ENCODE measurements at regions not wholly inside any gene's neighbourhood (a gene's known extent, or its start where the extent isn't known, plus 50 kb on each side); places are given as distances from the start of the nearest gene placed in this dataset.
"Not testable (repeated sequence)": the region's sequence is repeated elsewhere in the genome, so short reads cannot be mapped to it uniquely, and the experiment has no call there.

GRCh38 chr16:66044089-66044488 lies 322.4 kb upstream of the CDH5 start:
- DNase-seq, result no peak

DNA sequence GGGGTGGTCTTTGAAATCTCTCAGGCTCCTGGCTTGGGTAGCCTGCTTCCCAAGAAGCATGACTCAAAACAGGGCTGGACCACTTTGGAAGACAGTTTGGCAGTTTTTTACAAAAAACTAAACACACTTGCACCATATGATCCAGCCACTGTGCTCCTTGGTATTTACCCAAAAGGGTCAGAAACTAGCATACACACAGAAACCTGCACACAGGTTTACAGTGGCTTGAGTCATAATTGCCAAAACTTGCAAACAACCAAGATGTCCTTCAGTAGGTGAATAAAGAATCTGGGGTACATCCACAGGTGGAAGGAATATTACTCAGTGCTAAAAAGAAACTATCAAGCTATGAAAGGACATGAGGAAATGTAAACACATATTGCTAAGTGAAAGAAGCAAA lies 323.2 kb upstream of the CDH5 start:
- no peak for DNase-seq

DNA sequence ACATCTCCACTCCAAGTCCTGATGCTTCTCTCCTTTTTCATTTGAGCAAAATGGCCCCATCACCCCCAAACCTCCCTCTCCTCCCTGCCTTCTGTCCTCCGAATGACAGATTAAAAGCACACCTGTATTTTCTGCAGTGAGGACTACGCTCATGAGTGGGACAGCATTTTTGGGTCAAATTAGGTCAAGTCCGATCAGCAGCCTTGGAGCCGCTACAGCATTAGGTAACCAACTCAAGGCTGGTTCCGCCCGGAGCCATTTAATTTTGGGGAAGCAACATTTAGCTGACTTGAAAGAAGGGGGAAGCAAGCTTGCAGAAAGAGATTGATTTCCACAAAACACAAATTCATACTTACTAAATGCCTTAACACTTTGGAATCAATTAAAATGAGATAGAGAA lies 324.1 kb upstream of the CDH5 start:
- DNase-seq, result no peak

DNA sequence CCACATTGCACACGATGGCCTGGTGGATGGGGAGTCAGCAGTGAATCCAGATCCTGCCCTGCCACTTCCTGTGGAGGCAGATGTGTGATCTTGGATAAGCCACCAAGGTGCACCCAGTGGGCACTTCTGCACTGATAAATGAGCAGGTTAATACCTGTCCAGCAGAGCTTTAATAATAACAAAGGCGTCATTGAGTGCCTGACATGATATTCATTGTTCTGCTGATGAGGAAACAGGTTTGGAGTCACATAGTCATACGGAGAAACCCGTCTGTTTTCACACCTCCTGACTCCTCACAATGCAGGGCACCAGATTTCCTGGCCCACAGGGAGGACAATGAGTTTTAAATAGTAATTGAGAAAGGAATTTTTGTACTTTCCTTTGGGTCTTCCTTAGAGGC lies 324.6 kb upstream of the CDH5 start:
- DNase-seq, result no peak

DNA sequence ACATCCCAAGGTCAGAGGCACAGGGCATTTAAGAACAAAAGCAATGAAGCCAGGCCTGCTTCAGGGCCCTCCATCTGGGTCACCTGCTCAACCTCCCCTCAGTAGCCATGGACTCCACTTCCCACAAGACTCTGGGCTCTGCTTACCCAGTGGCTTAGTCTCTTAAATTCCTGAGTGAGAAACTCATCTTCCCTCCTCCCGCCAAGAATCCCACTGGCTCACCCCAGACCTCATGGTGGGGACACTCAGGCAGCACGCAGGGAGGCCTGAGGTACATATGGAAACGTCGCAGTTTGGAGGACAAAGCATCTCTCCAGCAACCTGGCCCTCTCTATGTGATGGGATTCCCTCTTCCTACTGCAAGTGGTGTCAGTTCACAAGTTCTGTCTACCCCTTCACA lies 326.7 kb upstream of the CDH5 start:
- DNase-seq, result no peak

DNA sequence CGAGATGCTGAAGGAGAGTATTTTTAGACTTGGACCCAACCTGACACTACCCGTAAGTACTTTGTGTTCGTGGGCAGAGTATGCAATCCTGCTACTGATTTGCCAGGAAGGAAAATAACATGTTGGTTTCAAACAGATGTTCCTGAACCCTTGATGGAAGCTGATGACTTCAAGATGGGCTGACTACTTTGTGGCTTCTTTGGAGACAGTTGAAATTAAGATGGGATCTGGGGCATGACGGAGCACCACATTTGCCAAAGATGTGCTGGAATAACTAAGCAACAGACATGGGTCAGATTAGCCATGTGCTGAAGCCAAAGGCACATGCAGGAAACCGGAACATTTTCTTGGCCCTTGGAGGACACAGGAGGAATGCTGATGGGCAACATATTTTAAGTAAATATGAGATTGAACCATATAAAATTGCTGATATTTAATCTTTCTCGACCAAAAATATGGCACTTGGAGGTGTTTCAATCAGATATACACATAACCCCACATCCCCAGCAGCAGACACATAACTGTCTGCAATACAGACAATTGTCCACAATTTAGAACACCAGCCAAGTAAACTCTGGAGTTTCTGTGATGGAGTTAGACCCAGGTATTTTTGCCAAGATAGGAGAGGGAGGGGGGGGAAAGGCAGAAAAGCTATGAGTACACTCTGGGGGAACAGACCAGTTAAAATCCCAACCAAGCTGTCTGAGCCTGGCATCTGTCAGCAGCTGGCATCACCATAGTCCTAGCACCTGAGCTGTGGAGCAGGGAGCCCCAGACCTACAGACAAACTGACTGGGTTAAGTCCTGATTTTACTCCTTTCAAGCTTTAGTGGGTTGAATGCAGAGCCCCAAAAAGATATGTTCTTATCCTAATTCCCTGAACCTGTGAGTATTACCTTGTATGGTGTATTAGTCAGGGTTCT lies 329.4 kb upstream of the CDH5 start:
- DNase-seq, result no peak

- DNase-seq, result peak; percentile 15
Observed at GRCh38 chr16:66036184-66036583, 330.3 kb upstream of the CDH5 start.

GRCh38 chr16:66035096-66035495 lies 331.4 kb upstream of the CDH5 start:
- DNase-seq, result no peak

- DNase-seq, result no peak
Observed at GRCh38 chr16:66032841-66033240, 333.6 kb upstream of the CDH5 start.

GRCh38 chr16:66030036-66030435 lies 336.5 kb upstream of the CDH5 start:
- DNase-seq, result peak; percentile 77

- DNase-seq, result peak; percentile 86
Observed at GRCh38 chr16:66028510-66029216, 337.8 kb upstream of the CDH5 start.

GRCh38 chr16:66026787-66027330 lies 339.6 kb upstream of the CDH5 start:
- DNase-seq, result no peak

GRCh38 chr16:66026211-66026610 lies 340.3 kb upstream of the CDH5 start:
- peak; percentile 15 for DNase-seq

DNA sequence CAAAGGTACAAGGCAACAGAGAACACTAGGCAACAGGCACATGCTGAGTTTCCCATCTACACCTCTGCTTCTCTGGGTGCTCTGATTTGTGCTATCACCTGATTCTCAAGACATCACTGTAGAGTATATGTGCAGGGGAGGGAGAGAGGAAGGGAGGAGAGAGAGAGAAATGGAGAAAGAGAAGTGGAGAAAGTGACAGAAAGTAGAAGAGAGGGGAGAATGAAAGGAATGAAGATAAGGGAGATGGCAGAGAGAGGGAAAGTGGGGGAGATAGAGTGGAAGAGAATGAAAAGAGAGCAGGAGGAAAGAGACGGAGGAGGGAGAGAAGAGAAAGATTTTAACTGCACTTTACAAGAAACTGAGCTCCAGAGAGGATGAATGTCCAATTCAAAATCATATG lies 340.7 kb upstream of the CDH5 start:
- no peak for DNase-seq

GRCh38 chr16:66024567-66024966 lies 341.9 kb upstream of the CDH5 start:
- DNase-seq, result not testable (repeated sequence)

GRCh38 chr16:66023481-66023880 lies 343.0 kb upstream of the CDH5 start:
- no peak for DNase-seq

GRCh38 chr16:66020642-66021041 lies 345.8 kb upstream of the CDH5 start:
- DNase-seq, result peak; percentile 55

GRCh38 chr16:66020046-66020445 lies 346.4 kb upstream of the CDH5 start:
- peak; percentile 53 for DNase-seq

DNA sequence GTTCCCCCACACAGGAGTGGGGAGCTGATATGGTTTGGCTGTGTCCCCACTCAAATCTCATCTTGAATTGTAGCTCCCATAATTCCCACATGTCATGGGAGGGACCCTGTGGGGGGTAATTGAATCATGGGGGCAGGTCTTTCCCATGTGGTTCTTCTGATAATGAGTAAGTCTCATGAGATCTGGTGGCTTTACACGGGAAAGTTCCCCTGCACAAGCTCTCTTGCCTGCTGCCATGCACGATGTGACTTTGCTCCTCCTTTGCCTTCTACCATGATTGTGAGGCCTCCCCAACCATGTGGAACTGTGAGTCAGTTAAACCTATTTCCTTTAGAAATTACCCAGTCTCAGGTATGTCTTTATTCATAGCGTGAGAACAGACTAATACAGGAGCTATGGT lies 347.0 kb upstream of the CDH5 start:
- DNase-seq, result not testable (repeated sequence)

DNA sequence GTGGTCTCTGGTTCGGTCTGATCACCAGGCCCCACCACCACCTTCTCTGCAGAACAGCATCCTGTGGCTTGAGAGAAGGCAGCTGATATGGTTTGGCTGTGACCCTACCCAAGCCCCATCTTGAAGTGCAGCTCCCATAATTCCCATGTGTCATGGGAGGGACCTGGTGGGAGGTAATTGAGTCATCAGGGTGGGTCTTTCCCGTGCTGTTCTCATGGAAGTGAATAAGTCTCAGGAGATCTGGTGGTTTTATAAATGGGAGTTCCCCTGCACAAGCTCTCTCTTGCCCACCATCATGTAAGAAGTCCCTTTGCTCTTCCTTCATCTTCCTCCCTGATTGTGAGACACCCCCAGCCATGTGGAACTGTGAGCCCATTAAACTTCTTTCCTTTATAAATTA lies 352.3 kb upstream of the CDH5 start:
- DNase-seq, result no peak

DNA sequence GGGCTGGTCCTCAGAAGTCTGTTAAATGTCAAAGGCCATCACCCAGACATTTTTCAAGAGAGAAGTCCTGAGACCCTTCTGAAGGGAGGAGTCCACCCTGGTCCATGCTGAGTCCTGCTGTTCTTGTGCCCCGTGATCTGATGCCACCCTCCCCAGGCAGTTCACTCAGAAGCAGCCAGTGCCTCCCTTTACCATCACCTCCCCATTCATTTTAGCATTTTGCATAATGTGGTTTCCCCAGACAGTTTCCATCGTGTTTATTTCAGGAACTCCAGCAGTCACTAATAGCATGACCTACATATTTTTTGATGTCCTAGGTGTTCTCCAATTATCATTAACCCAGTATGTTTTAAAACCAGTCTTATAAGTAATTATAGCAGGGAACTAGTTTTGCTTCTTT lies 353.0 kb upstream of the CDH5 start:
- no peak for DNase-seq

DNA sequence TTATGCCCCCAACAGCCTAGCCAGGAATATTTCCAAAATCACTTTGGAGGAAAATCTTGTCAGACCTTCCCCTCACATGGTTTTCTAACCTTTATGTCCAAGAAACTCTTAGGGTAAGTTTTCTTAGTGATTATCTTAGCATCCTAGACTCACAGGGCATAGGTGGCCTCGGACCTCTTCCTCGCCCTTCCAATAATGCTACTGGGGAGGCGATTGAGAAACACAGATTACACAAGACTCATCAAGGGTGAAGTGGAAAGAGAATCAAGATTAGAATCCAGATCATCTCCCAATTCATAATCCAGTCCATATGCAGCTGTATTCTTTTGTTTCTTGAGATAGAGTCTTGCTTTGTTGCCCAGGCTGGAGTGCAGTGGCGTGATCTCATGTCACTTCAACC lies 358.4 kb upstream of the CDH5 start:
- no peak for DNase-seq

GRCh38 chr16:66007717-66008116 lies 358.8 kb upstream of the CDH5 start:
- peak; percentile 79 for DNase-seq

- DNase-seq, result no peak
Observed at GRCh38 chr16:66006485-66006884, 360.0 kb upstream of the CDH5 start.

All from EL (cell line).